ENCODE measurements at regions not wholly inside any gene's neighbourhood (a gene's known extent, or its start where the extent isn't known, plus 50 kb on each side); places are given as distances from the start of the nearest gene placed in this dataset.
A peak's percentile ranks its signal among the peaks of the same experiment; 100 is the strongest.

- H3K27ac Mint-ChIP-seq (ENCODE audit: unreplicated experiment) = no peak overlapping the region
- no peaks in the 10 kb centered on the region for H3K9me3 Mint-ChIP-seq
- peaks cover 2% of the 10 kb centered on the region for H3K4me1 Mint-ChIP-seq
- no peaks in the 10 kb centered on the region for H3K27me3 Mint-ChIP-seq (ENCODE audit: low read depth)
- DNase-seq (ENCODE audit: low read depth, low spot score) = no peak
- no peaks in the 10 kb centered on the region for H3K36me3 Mint-ChIP-seq (ENCODE audit: low read depth)
- peak; percentile 32 for TF ChIP-seq CTCF (conservative IDR thresholded peaks at IDR 0.05)
- no peak overlapping the region for H3K4me3 Mint-ChIP-seq
Observed at GRCh38 chr3:96022676-96023075, 791.7 kb upstream of the EPHA6 start.

GRCh38 chr3:96027718-96028117 is 786.7 kb upstream of the EPHA6 start:
- no peak for DNase-seq (ENCODE audit: low read depth, low spot score)
- no peaks in the 10 kb centered on the region for H3K36me3 Mint-ChIP-seq (ENCODE audit: low read depth)
- no peaks in the 10 kb centered on the region for H3K9me3 Mint-ChIP-seq
- H3K4me1 Mint-ChIP-seq = peaks cover 4% of the 10 kb centered on the region
- no peak overlapping the region for H3K27ac Mint-ChIP-seq (ENCODE audit: unreplicated experiment)
- no peak for TF ChIP-seq CTCF (conservative IDR thresholded peaks at IDR 0.05)
- H3K27me3 Mint-ChIP-seq (ENCODE audit: low read depth) = no peaks in the 10 kb centered on the region
- no peak overlapping the region for H3K4me3 Mint-ChIP-seq

- H3K9me3 Mint-ChIP-seq = peaks cover 3% of the 10 kb centered on the region
- no peak for TF ChIP-seq CTCF (conservative IDR thresholded peaks at IDR 0.05)
- H3K27ac Mint-ChIP-seq (ENCODE audit: unreplicated experiment) = no peak overlapping the region
- no peak overlapping the region for H3K4me3 Mint-ChIP-seq
- H3K36me3 Mint-ChIP-seq (ENCODE audit: low read depth) = no peaks in the 10 kb centered on the region
- H3K4me1 Mint-ChIP-seq = no peaks in the 10 kb centered on the region
- DNase-seq (ENCODE audit: low read depth, low spot score) = no peak
- H3K27me3 Mint-ChIP-seq (ENCODE audit: low read depth) = no peaks in the 10 kb centered on the region
Observed at GRCh38 chr3:96039632-96040031, 774.8 kb upstream of the EPHA6 start.

GRCh38 chr3:96059301-96059700 is 755.1 kb upstream of the EPHA6 start:
- DNase-seq (ENCODE audit: low read depth, low spot score) = no peak
- no peak for TF ChIP-seq CTCF (conservative IDR thresholded peaks at IDR 0.05)
- no peaks in the 10 kb centered on the region for H3K27me3 Mint-ChIP-seq (ENCODE audit: low read depth)
- no peak overlapping the region for H3K4me3 Mint-ChIP-seq
- H3K27ac Mint-ChIP-seq (ENCODE audit: unreplicated experiment) = no peak overlapping the region
- no peaks in the 10 kb centered on the region for H3K36me3 Mint-ChIP-seq (ENCODE audit: low read depth)
- no peaks in the 10 kb centered on the region for H3K9me3 Mint-ChIP-seq
- no peaks in the 10 kb centered on the region for H3K4me1 Mint-ChIP-seq

GRCh38 chr3:96069065-96069464 is 745.3 kb upstream of the EPHA6 start:
- no peak for TF ChIP-seq CTCF (conservative IDR thresholded peaks at IDR 0.05)
- no peak for DNase-seq (ENCODE audit: low read depth, low spot score)
- no peak overlapping the region for H3K27ac Mint-ChIP-seq (ENCODE audit: unreplicated experiment)
- no peaks in the 10 kb centered on the region for H3K27me3 Mint-ChIP-seq (ENCODE audit: low read depth)
- H3K36me3 Mint-ChIP-seq (ENCODE audit: low read depth) = no peaks in the 10 kb centered on the region
- H3K9me3 Mint-ChIP-seq = no peaks in the 10 kb centered on the region
- H3K4me1 Mint-ChIP-seq = no peaks in the 10 kb centered on the region
- no peak overlapping the region for H3K4me3 Mint-ChIP-seq

- H3K36me3 Mint-ChIP-seq (ENCODE audit: low read depth) = no peaks in the 10 kb centered on the region
- DNase-seq (ENCODE audit: low read depth, low spot score) = no peak
- no peak for TF ChIP-seq CTCF (conservative IDR thresholded peaks at IDR 0.05)
- H3K4me1 Mint-ChIP-seq = no peaks in the 10 kb centered on the region
- no peaks in the 10 kb centered on the region for H3K27me3 Mint-ChIP-seq (ENCODE audit: low read depth)
- no peak overlapping the region for H3K4me3 Mint-ChIP-seq
- H3K27ac Mint-ChIP-seq (ENCODE audit: unreplicated experiment) = no peak overlapping the region
- H3K9me3 Mint-ChIP-seq = no peaks in the 10 kb centered on the region
Observed at GRCh38 chr3:96070678-96071077, 743.7 kb upstream of the EPHA6 start.

Data from neural crest cell (in vitro differentiated cells).